ENCODE measurements at regions not wholly inside any gene's neighbourhood (a gene's known extent, or its start where the extent isn't known, plus 50 kb on each side); places are given as distances from the start of the nearest gene placed in this dataset.

DNA sequence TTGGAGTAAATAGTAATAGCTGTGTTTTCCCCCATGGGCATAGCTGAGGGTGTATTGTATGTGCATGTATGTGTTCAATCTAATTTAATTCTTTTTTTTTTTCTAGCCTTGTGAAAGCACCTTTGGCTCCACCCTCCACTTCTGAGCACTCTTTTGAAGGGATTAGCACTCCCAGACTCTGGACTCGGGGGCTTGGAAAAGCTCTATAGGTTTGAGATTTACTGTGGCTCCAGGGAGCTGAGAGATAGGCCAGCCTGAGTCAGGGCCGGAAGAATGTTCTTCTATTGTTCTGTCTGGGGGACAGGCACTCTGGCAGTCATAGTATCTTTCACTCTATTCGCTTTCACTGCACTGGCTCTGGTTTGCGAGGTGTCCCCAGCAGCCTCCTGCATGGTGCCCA lies 540.0 kb upstream of the TBX3 start:
- H3K27me3 Mint-ChIP-seq: no peaks in the 10 kb centered on the region
- DNase-seq: no peak
- no peak overlapping the region for H3K27ac Mint-ChIP-seq
- no peaks in the 10 kb centered on the region for H3K36me3 Mint-ChIP-seq
- H3K4me1 Mint-ChIP-seq: no peaks in the 10 kb centered on the region
- H3K9me3 Mint-ChIP-seq: peaks cover 5% of the 10 kb centered on the region
- H3K4me3 Mint-ChIP-seq: no peak overlapping the region

DNA sequence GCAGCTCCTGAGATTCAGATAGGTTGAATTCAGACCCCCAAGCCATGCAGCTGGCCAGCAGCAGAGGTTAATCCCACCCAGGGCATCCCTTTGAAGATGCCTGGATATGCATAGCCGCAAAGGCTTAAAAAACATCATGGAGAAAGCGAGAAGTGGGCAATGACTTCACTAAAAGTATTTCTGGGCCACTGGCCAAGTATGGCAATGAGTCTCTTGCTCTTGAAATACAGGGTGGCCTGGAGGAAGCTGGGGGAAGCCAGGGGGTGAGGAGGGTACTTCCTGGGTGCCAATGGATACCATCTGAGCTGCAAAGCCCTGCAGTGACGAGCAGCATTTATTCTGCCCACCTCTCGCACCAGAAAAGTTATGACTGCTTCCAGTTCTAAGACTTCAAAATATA lies 539.3 kb upstream of the TBX3 start:
- DNase-seq: no peak
- no peak overlapping the region for H3K27ac Mint-ChIP-seq
- H3K4me1 Mint-ChIP-seq: no peaks in the 10 kb centered on the region
- no peaks in the 10 kb centered on the region for H3K36me3 Mint-ChIP-seq
- no peaks in the 10 kb centered on the region for H3K27me3 Mint-ChIP-seq
- no peak overlapping the region for H3K4me3 Mint-ChIP-seq
- H3K9me3 Mint-ChIP-seq: peaks cover 5% of the 10 kb centered on the region

DNA sequence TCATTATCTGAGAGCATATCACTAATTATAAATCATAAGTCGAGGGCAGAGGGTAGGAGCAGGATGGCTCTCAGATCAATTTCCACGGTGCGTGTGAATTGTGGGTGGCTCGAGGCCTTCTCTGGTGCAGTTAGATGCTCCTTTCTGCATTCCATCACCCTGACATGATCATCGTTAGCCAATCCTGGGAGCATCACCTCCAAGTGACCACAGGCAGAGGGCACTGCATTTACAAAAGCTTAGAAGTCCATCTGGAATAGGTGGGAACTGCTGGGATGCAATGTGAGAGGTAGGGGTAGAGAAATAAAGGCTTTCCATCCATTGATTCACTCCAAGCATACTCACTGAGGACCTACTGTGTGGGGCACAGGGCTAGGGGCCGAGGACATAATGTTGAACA lies 538.2 kb upstream of the TBX3 start:
- DNase-seq: no peak
- Mint-ChIP-seq H3K4me3 (no peak overlapping the region), H3K27ac (no peak overlapping the region), H3K27me3 (no peaks in the 10 kb centered on the region), H3K4me1 (no peaks in the 10 kb centered on the region), H3K9me3 (peaks cover 2% of the 10 kb centered on the region), H3K36me3 (no peaks in the 10 kb centered on the region)

DNA sequence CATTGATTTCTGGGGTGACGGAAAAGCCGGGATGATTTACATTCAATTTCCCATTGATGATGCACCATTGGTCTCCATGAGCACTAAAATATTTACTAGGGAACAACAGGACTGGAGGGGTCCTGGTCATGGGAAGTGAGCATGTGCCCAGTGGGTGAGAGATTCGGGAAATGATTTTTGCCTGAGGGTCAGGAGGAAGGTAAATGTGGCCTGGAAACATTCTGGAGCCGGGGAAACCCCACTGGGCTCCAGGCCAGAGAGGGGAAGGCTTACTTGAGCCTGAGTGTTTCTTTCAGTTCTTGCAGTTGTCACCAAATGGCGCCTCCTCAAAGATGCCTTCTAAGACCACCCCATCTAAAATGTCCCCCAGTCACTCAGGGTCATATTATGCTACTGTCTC lies 532.3 kb upstream of the TBX3 start:
- Mint-ChIP-seq H3K27ac (no peak overlapping the region), H3K4me1 (no peaks in the 10 kb centered on the region)

DNA sequence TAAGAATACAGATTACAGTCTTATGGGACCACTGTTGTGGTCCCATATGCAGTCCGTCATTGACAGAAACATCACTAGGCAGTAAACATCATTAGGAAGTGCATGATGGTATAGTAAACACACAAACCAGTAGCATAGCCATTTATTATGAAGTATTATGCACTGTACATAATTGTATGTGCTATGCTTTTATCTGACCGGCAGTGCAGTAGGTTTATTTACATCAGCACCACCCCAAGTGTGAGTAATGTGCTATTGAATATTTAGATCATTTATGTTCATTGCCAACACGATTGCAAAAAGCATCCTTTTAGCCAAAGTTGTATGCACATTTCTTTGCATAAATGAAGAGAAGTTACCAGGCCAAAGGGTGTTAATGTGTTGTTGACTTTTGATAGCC lies 531.6 kb upstream of the TBX3 start:
- no peak overlapping the region for H3K27ac Mint-ChIP-seq
- no peaks in the 10 kb centered on the region for H3K36me3 Mint-ChIP-seq
- DNase-seq: no peak
- peaks cover 3% of the 10 kb centered on the region for H3K9me3 Mint-ChIP-seq
- H3K4me3 Mint-ChIP-seq: no peak overlapping the region
- H3K27me3 Mint-ChIP-seq: peaks cover 3% of the 10 kb centered on the region
- no peaks in the 10 kb centered on the region for H3K4me1 Mint-ChIP-seq

More for the DNA sequence above, 532.3 kb upstream of the TBX3 start:
- no peaks in the 10 kb centered on the region for H3K36me3 Mint-ChIP-seq
- DNase-seq: no peak
- H3K4me3 Mint-ChIP-seq: no peak overlapping the region
- H3K9me3 Mint-ChIP-seq: peaks cover 5% of the 10 kb centered on the region
- peaks cover 3% of the 10 kb centered on the region for H3K27me3 Mint-ChIP-seq

DNA sequence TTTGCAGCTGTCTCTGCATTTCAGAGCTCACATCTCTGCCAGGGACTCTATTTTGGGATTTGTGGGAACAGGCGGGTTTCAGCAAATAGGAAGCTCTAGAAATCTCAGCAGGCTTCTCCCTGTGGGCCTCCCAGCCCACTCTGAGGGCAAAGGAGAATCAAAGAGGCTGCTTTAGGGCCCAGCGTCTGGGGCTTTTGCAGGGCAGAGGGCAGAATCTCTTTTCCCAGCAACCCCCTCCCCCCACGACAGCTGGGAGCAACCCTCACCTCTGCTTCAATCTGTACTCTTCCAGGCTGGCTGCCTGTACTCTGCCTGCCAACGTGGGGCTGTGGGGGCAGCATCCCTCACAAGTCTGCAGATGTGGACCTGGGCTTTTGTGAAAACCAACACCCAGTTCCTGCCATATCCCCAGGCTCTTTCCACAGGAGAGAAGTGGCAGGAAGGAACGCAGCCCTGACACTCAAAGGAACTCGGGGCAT lies 529.6 kb upstream of the TBX3 start:
- peaks cover 3% of the 10 kb centered on the region for H3K27me3 Mint-ChIP-seq
- H3K4me3 Mint-ChIP-seq: no peak overlapping the region
- no peaks in the 10 kb centered on the region for H3K4me1 Mint-ChIP-seq
- DNase-seq: no peak
- H3K27ac Mint-ChIP-seq: no peak overlapping the region
- H3K36me3 Mint-ChIP-seq: no peaks in the 10 kb centered on the region
- H3K9me3 Mint-ChIP-seq: peaks cover 3% of the 10 kb centered on the region

DNA sequence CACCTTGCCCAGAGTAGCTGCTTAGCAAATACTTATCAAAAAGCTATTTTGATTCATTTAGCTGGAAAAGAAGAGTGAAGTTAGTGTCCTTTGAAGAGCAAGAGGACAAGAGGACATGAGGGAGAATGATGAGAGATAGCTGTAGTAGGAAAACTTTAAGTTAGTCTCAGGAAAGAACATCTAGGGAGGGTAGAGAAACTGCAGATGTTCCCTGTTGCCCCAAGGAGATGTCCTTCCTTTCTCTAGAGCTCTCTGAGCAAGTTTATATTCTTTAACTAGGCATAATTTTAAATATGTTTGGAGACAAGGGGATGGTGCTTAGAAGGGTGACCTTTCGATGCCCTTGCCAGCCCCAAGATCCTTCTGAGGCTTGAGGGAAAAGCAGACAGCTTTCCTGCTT lies 529.1 kb upstream of the TBX3 start:
- Mint-ChIP-seq H3K4me3 (no peak overlapping the region), H3K27me3 (peaks cover 3% of the 10 kb centered on the region), H3K36me3 (no peaks in the 10 kb centered on the region), H3K4me1 (no peaks in the 10 kb centered on the region), H3K27ac (no peak overlapping the region), H3K9me3 (peaks cover 3% of the 10 kb centered on the region)
- no peak for DNase-seq

DNA sequence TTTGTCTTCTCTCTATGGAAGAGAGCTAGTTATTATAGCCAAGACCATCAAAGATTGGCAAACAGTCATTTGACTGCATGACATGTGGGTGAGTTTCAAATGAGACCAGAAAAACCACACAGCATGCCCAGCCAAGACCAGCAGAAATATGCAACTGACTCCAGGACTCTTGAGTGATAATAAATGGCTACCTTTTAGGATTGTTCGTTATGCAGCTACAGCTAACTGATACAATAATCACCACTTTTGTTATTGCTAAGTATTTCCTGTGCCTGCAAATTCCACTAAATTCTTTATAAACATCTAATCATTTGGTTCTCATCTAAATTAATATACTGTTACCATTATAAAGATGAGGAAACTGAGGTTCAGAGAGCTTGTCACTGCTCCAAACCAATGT lies 528.4 kb upstream of the TBX3 start:
- Mint-ChIP-seq H3K27ac (no peak overlapping the region), H3K4me3 (no peak overlapping the region), H3K27me3 (peaks cover 3% of the 10 kb centered on the region), H3K9me3 (peaks cover 3% of the 10 kb centered on the region), H3K36me3 (no peaks in the 10 kb centered on the region), H3K4me1 (no peaks in the 10 kb centered on the region)
- no peak for DNase-seq

DNA sequence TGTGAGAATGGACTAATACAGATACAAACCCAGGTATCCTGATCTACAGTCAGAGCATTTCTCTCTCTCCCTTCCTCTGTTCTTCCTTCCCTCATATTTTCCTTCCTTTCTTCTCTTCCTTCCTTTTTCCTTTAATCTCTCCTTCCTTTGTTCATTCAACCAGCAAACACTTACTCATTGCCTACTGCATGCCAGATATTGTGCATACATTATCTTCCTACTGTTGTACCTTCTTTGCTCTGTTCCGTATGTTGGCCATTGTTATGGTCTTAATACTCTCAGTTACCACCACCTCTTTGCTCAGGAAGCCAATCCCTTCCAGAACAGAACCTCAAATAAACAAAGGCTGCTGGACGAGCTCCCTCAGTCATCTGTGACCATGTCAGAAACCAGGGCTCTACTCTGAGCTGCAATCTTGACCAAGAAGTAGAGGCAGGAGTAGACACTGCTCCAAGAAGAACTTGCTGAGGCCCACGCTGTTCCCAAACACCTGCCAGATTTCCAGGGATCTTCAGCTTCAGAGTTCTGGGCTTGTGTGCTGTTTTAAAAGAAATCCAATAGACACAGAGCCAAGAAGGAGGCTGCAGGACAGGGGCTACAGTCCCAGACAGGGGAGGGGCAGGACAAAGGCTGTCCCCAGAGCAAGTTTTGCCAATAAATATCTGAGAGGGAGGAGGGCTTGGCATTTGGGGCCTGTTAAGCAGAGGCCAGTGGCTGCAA lies 526.7 kb upstream of the TBX3 start:
- no peak for DNase-seq
- no peak overlapping the region for H3K4me3 Mint-ChIP-seq
- no peak overlapping the region for H3K27ac Mint-ChIP-seq
- H3K36me3 Mint-ChIP-seq: no peaks in the 10 kb centered on the region
- H3K4me1 Mint-ChIP-seq: no peaks in the 10 kb centered on the region
- H3K27me3 Mint-ChIP-seq: peaks cover 3% of the 10 kb centered on the region
- peaks cover 3% of the 10 kb centered on the region for H3K9me3 Mint-ChIP-seq

DNA sequence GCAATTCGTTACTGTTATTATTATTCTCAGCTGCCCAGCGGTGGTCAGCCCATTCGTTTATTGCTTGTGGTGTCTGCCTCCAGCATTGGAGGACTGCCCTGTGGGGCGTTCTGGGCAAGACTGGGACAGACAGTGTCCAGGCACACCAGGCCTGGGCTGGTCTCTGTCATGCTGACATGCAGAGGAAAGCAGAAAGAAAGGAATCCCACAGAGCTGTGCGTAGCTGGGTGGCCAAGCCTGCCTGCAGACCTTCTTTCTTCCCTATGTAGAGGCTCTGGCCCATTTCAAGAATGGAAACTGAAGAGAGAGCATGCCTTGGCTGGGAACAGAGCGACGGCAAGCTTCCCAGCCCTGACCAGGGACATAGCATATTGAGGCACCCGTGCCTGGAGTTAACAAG lies 525.3 kb upstream of the TBX3 start:
- H3K4me1 Mint-ChIP-seq: no peaks in the 10 kb centered on the region
- H3K9me3 Mint-ChIP-seq: peaks cover 3% of the 10 kb centered on the region
- no peak overlapping the region for H3K27ac Mint-ChIP-seq
- no peaks in the 10 kb centered on the region for H3K36me3 Mint-ChIP-seq
- no peak for DNase-seq
- peaks cover 3% of the 10 kb centered on the region for H3K27me3 Mint-ChIP-seq
- no peak overlapping the region for H3K4me3 Mint-ChIP-seq

DNA sequence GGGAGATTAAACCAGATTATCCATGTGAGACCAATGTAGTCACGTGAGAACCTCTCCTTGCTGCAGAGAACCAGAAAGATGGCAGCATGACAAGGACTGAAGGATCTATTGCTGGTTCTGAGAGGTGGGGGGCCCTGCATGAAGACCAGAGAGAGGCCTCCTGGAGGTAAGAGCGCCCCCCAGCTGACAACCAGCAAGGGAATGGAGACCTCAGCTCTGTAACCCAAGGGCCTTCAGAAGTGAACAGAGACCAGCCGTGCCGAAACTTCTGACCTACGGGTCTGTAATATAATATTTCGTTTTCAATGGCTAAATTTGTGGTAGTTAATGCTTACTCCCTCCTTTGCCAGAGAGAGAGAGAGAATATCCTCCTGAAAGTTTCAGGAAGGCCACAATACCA lies 524.1 kb upstream of the TBX3 start:
- H3K4me3 Mint-ChIP-seq: no peak overlapping the region
- H3K27me3 Mint-ChIP-seq: peaks cover 4% of the 10 kb centered on the region
- no peak overlapping the region for H3K27ac Mint-ChIP-seq
- no peak for DNase-seq
- H3K9me3 Mint-ChIP-seq: peaks cover 3% of the 10 kb centered on the region
- no peaks in the 10 kb centered on the region for H3K36me3 Mint-ChIP-seq
- H3K4me1 Mint-ChIP-seq: no peaks in the 10 kb centered on the region

DNA sequence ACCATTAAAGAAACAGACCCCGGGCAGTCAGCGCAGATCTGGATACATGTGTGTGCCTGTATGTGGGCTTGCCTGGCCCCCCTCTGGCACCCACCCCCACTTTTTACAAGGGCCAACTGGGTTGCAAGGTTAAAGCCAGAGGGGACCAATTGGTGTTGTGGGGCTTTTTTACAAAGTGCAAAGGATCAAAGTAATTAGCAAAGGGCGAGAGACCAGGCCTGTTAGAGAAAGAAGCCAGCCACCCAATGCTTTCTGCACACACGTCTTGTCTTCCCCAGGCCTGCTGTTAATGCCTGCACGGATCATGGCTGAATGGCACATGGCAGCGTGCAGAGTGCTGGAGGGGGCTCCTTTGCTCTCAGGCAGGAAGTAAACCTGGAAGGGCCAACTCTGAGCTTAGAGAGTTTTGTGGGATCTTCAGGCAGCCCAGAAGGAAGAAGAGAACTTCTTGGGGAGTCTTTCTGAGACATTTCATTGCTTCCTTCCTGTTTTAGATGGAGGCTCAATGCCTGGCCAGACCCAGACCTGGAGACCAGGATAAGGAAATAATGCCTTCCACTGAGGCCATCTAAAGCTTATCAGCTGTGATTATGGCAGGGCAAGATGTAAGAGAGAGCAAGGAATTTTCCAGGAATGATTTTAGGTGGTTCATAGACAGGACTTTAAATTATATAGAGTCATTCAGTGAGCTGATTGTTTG lies 523.4 kb upstream of the TBX3 start:
- Mint-ChIP-seq H3K9me3 (peaks cover 3% of the 10 kb centered on the region), H3K36me3 (no peaks in the 10 kb centered on the region), H3K4me1 (no peaks in the 10 kb centered on the region), H3K27ac (no peak overlapping the region), H3K27me3 (peaks cover 5% of the 10 kb centered on the region), H3K4me3 (no peak overlapping the region)
- DNase-seq: no peak

DNA sequence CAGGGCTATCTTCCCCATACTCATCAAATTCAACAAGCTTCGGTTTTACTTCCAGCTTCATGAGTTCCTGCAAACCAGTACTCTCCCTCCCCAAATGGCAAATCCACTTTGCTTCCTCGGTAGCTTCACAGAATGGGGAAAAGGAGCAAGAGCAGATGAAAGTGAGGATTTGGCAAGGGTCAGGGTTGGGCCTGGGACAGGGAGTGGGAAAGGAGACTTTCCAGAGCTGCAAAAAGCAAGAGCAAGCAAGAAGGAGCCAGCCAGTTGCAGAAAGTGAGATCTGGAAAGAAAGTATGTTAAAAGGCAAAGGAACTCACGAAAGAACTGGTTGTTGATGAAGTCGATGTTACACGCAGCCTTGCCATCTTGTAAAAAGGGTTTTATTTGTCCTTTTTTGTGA lies 522.8 kb upstream of the TBX3 start:
- DNase-seq: no peak
- H3K27me3 Mint-ChIP-seq: peaks cover 2% of the 10 kb centered on the region
- H3K9me3 Mint-ChIP-seq: peaks cover 2% of the 10 kb centered on the region
- no peak overlapping the region for H3K4me3 Mint-ChIP-seq
- no peak overlapping the region for H3K27ac Mint-ChIP-seq
- H3K4me1 Mint-ChIP-seq: no peaks in the 10 kb centered on the region
- H3K36me3 Mint-ChIP-seq: no peaks in the 10 kb centered on the region

DNA sequence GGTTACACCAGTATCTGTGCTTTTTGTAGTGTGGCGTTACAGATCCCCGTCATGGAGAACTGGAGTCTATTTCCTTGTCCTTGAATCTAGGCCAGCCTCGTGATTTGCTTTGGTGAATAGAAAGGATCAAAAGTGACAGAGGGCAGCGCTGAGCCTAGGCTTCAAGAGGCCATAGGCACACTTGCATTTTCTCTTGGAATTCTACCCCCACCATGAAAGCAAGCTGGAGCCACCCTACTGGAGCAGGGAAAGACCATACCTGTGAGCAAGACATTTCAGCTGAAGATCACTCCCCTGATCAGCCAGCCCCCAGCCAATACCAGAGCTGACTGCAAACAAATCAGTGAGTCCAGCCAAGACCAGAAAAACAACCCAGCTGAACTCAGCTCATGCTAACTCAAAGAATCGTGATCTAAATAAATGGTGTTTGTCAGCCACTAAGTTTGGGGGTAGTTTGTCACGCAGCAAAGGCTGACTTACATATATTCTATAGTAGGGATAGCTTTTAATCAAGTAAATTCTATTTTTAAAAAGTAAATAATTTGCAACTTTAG lies 521.9 kb upstream of the TBX3 start:
- Mint-ChIP-seq H3K9me3 (no peaks in the 10 kb centered on the region), H3K27ac (no peak overlapping the region), H3K36me3 (no peaks in the 10 kb centered on the region), H3K4me1 (no peaks in the 10 kb centered on the region), H3K4me3 (no peak overlapping the region), H3K27me3 (peaks cover 2% of the 10 kb centered on the region)
- no peak for DNase-seq

DNA sequence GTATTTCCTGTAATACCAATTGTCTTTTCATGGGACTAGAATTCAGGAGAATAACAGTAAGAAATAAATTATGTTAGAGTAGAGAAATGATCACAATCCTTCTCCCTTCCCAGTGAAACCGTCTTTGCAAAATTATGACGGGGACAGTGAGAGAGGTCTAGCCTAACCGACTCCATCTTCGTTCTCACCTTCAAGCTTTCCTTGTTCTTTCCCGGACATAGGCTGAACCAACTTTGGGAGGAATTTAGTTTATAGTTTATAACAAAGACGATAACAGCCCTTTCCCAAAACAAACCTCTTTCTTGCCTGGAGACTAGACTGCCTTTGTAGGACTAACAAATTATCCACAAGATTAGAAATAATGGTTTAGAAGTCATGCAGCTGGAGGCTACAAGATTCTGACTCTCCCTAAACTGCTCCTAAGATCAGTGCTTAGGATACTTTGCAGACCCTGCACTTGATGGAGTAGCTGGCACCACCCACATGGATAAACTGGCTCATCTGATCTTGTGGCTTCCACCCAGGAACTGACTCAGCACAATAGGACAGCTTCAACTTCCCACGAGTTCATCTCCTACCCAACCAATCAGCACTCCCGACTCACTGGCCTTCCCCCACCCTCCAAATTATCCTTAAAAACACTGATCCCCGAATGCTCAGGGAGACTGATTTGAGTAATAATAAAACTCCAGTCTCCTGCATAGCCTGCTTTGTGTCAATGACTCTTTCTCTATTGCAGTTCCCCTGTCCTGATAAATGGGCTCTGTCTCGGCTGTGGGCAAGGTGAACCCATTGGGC lies 521.2 kb upstream of the TBX3 start:
- H3K36me3 Mint-ChIP-seq: no peaks in the 10 kb centered on the region
- no peaks in the 10 kb centered on the region for H3K4me1 Mint-ChIP-seq
- no peaks in the 10 kb centered on the region for H3K9me3 Mint-ChIP-seq
- no peak overlapping the region for H3K4me3 Mint-ChIP-seq
- H3K27me3 Mint-ChIP-seq: peaks cover 2% of the 10 kb centered on the region
- H3K27ac Mint-ChIP-seq: no peak overlapping the region
- no peak for DNase-seq
